GM19463 (cell line): ENCODE measurements at regions not wholly inside any gene's neighbourhood (a gene's known extent, or its start where the extent isn't known, plus 50 kb on each side); places are given as distances from the start of the nearest gene placed in this dataset.

Source experiments
- ATAC-seq: cut with Tn5 transposase; IDR thresholded peaks from one replicate; pipeline ENCODE4 v1.9.1; 2021; ENCODE audit warnings: mild to moderate bottlenecking, moderate library complexity; ENCODE audit not compliant: unreplicated experiment

DNA sequence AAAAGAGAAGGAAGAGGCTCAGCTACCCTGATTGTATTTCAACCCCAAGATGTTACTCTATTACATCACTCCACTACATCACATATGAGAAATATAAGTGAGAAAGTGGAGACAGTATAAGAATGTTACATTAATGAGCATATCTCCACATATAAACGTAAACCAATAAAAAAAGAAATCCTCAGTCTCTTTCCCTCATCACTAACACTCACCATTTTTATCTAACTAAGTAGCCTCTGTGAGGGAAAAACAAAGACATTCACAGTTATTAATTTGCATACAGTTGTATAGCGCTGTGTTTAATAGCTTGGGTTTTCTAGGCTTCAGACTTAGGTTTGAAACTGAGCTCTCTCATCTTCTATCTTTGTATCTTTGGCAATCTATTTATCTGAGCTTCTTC lies 489.1 kb upstream of the LRRTM4 start:
- ATAC-seq = no peak

DNA sequence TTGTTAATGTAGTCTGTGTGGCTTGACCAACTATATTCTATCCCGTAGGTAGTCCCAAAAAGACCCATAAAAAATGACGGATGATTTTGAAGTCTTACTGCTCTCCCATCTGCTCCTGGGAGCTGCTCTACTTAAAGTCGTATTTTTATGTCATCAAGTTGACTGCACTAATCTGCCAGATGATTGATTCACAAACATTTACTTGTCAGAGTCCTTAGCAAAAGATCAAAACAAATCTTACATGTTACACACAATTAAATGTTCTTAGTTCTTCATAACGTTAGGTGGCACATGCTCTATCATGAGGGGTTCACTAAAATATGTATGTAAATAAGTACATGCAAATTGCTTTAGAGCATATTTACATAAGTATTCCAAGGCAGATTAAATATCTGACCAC lies 498.3 kb upstream of the LRRTM4 start:
- no peak for ATAC-seq

DNA sequence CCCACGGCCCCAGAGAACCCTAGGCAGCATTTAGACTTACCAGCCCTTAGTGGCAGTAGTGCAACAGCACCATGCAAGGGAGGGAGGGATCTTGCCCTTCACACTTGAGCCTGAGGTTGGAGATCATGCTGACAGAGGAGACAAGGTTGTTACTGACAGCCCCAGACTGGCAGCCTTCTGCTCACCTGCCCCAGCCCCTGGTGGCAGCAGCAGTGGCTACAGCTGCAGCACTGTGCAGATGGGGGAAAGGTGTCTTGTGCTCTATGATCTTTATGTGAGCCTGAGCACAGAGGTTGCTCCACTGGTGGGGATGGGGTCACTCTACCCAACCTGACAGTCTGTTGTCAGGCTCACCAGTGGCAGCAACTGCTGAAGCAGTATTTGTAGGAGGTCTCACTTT lies 501.2 kb upstream of the LRRTM4 start:
- ATAC-seq = no peak

DNA sequence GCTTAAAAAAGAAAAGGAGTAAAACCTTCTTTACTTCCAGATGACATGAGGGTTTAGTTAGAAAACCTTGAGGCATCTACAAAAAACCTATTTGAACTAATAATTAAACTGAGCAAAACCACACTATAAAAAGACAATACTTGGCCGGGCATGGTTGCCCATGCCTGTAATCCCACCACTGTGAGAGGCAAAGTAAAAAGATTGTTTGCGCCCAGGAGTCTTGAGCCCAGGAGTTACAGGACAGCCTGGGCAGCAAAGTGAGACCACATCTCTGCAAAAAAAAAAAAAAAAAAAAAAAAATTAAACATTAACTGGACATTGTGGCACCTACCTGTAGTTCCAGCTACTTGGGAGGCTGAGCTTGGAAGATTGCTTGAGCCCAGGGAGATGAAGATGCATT lies 502.8 kb upstream of the LRRTM4 start:
- ATAC-seq = no peak

DNA sequence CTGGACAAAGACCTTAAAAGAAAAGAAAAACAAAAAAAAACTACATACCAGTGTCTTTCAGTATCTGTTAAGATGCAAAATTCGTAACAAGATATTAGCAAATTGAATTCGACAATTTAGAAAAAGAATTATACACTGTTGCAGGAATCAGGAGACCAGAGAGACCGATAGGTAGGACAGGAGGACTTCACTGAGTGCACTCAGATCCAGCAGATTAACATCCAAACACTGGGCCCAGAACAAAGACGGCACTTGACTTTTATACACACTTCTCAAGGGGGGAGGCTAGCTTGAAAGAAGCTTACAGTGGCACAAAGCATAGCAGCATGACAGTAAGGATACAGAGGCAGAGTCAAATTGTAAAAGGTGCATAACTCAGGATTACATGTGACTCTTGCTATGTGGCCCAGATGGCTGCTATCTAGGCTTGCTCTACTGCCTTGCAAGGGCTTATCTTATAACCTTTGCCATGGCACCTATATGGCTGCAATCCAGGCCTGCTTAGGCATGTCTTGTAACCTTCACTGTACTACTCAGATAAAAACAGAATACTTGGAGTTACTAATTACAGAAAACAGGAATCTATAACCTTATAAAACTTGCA lies 507.3 kb upstream of the LRRTM4 start:
- no peak for ATAC-seq

DNA sequence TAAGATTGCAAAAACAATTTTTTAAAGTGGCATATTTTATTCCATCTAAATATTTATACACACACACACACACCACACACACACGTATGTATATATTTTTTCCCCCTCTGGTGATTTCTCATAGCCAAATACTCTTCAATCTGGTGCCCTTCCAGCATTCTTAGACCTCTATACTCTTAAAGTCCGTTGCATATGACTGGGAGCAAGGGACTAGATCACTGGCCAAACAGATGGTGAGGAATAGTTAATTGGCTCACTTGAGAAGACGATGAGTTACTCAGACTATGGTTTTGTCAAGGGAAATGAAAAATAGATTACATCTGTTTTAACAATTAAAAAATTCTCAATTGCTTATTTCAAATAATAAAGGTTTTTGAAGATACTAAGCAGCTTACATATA lies 512.5 kb upstream of the LRRTM4 start:
- no peak for ATAC-seq

DNA sequence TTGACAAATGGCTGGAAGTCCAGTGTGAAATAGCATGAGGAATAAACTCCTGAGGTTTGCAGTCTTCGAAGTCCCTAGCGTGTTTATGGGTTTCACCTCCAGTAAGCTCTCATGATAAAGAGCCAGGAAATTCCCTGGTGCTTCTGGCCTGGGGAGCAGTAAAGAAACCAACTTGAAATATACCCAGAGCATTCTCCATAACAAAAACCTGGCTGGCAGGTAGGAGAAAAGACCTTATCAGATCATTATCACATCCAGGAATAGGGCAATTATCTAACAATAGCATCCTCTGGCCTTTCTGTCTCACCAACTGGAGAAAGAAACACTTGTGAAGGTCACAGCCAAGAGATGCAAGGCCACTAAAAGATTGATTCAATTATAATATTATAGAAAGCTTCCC lies 513.6 kb upstream of the LRRTM4 start:
- ATAC-seq = no peak

DNA sequence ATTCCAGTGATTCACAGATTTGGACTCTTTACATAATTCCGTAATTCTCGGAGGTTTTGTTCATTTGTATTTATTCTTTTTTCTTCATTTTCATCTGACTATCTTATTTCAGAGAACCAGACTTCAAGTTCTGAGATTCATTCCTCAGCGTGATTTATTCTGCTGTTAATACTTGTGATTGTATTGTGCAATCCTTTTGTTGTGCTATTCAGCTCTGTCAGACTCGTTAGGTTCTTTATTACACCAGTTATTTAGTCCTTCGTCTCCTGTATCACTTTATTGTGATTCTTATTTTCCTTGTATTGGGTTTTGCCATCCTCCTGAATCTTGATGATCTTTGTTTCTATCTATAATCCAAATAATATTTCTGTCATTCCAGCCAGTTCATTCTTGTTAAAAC lies 529.3 kb upstream of the LRRTM4 start:
- no peak for ATAC-seq

DNA sequence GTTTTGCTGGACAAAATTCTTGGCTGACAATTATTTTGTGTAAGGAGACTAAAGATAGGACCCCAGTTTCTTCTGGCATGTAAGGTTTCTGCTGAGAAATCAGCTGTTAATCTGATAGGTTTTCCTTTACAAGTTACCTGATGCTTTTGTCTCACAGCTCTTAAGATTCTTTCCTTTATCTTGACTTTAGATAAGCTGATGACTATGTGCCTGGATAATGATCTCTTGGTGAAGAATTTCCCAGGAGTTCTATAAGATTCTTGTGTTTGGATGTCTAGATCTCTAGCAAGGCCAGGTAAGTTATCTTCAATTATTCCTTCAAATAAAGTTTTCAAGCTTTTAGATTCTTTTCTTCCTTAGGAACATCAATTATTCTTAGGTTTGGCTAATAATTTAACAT lies 534.8 kb upstream of the LRRTM4 start:
- ATAC-seq = no peak

DNA sequence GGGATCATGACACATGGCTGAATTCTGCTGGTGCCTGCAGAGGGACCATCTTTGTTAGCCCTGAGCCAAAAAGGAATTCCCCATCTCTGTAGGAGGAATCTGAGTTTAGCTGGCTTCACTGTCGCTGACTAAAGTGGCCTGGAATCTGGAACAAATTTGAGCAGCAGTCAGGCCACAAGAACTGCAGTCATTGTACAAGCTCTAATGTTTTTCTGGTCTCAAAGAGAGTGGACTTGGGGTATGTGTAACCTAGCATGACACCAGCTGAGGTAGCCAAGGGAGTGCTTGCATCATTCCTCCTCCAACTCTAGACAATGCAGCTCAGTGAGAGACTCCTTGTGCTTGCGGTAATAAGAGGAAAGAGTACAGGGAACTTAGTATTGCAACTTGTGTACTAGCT lies 539.1 kb upstream of the LRRTM4 start:
- ATAC-seq = no peak

DNA sequence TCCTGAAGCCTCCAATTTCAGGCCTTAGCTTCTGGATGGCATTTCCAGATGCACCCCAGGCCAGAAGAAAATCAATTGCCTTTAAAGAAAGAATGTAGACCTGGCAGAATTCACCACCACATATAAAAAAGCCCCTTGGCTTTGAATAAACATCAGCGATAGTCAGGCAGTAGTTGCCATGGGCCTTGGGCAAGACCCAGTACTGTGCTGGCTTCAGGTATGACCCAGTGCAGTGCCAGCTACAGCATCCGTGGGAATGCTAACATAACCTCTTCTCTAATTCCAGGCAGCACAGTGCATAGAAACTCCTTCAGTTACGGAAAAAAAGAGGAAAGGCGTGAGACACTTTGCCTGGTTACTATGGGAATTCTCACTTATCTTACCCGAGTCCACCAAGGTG lies 539.6 kb upstream of the LRRTM4 start:
- no peak for ATAC-seq

DNA sequence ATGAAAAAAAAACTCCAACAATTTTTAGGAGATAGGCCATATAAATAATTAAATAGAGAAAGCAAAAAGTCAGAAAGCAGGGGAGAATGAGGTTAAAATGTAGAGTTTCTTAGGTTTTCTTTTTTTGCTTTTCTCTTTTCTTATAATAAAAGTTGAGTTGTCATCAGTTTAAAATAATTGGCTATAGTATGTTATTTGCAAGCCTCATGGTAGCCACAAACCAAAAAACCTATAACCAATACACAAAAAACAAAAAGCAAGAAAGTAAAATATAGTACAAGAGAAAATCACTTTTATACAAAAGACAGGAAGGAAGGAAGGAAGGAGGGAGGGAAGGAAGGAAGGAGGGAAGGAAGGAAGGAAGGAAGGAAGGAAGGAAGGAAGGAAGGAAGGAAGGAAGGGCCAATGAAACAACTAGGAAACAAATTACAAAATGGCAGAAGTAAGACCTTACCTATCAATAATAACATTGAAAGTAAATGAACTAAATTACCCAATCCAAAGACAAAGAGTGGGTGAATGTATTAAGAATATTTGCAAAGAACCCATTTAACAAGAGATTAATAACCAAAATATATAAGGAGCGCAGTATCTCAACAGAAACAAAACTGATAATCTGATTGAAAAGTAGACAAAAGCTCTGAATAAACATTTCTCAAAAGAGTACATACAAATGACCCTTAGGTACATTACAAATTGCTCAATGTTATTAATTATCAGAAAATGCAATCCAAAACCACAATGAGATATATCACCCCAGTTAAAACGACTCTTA lies 541.3 kb upstream of the LRRTM4 start:
- ATAC-seq = no peak

DNA sequence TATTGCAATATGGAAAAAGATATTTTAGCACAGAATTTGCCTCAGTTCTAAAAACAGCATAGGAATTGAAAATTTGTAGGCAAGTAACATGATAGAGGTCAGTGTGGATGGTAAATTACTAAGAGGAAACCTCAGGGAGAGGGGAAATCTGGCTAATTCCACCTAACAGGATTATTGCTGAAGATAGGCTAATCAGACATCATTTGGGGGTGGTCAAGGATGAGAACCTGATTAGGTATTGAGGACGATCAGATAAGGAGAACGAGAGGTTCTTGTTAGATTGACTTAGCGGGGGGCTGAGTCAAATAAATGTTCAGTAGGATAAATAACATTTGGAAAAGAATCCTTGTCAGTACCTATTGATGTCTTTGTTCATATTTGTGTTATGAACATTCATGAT lies 543.2 kb upstream of the LRRTM4 start:
- no peak for ATAC-seq

DNA sequence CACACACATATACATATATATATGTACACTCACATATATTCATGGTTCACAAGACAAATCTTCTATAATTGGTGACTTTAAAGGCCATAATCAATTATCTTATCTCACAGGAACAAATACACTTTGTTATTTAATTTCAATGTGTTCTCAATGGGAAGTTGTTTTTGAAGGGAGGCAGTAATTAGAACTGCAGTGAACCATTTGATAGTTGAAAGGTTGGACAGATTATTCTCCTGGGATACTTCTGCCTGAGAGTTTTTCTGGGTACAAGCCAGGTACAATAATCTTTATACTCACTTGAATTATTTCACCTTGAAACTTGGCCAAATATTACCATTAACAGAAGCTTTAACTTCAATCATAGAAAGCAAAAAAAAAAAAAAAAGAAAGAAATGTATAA lies 546.6 kb upstream of the LRRTM4 start:
- ATAC-seq = no peak

DNA sequence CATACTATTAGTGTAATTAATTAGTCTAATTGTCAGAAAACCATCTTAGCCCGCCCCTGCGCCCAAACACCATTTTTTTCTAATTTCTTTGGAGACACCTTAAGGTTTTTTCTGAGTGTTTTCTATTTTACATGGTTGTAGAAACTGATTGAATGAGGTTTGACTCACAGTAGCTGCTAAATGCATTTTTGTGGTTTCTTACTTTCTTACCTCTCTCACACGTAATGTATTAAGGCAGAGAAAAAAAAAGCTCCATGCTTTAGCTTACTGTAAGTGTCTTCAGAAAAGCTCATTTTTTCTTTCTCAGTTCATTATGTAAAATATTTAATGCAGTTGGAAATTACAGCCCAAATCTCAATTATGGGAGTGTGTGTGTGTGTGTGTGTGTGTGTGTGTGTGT lies 548.5 kb upstream of the LRRTM4 start:
- no peak for ATAC-seq

DNA sequence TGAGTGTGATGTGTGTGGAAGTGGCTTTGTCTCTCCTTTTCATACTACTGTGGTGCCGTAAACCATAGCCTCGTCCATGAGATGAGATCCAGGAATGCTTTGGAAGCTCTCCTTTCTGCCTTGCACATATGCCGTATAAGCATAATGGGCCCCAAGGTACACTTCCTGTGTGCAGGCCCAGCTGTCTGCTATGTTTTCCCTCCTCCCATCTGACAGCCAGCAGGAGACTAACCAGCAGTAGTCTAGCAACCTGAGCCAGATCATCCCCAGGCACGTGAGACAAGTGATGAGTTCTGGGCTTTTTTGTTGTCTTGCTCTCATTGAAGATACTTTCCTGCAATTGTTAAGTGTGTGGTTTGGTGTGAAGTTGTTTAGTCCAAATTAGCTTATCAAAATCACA lies 555.5 kb upstream of the LRRTM4 start:
- no peak for ATAC-seq

DNA sequence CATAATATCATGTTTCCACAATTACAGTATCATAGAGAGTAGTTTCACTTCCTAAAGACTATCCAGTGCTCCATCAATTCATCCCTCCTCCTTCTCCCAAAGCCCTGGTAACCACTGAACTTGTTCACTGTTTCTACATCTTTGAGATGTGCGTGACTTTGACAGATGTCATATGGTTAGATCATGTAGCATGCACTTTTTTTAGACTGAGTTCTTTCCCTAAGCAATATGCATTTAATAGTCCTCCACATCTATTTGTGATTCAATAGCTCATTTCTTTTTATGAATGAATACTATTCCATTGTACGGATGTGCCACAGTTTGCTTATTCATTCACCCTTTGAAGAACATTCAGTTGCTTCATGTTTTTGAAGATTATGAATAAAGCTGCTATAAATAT lies 560.4 kb upstream of the LRRTM4 start:
- no peak for ATAC-seq

DNA sequence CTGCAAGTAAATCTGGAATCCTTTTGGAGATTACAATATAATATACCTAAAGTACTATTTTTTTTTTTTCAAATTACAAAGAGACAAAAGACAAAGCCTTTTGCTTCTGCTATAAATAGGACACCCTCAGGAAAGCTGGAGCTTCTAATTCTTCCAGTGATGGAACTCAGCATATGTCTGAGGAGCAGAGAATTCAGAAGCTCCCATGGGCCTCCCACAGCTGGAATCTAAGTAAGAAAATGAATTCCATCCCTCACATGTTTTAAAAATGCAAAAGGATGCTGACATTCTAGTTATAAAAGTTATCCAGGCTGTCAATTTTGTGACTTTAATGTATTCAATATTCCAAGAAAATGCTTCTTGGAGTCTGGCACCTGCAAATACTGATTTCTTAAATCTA lies 571.3 kb upstream of the LRRTM4 start:
- ATAC-seq = no peak

DNA sequence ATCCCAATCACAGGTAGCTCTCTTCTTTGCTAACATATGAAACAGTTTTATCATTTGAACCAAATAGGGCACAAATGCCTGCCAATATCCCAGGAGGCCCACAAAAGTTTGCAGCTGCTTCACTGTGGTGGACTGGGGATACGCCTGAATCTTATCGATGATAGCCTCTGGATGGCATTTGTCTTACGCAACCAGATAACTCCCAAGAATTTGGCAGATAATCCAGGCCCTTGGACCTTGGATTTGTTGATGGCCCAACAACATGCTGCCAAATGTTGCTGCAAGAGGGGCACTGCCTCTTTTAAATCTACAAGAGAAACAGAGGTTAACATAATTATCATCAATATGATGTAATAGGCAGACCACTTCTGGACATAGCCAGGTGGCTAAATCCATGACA lies 587.1 kb upstream of the LRRTM4 start:
- ATAC-seq = no peak

DNA sequence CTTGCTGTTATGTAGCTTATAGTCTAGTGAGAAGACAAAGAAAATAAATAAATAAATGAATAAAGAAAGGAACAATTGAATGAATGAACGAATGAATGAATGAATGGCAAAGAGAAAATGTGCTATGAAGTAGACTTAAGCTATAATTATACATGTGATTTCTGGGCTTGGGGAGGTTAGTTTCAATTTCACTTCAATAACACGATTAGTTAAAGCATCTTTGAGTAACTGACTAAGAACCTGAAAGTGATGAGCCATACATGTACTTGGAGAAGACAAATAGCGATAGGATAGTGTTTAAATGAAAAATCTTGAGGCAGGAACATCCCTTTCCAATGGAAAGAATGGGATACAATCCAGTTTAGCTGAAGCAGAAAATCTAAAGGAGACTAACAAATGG lies 593.1 kb upstream of the LRRTM4 start:
- no peak for ATAC-seq

DNA sequence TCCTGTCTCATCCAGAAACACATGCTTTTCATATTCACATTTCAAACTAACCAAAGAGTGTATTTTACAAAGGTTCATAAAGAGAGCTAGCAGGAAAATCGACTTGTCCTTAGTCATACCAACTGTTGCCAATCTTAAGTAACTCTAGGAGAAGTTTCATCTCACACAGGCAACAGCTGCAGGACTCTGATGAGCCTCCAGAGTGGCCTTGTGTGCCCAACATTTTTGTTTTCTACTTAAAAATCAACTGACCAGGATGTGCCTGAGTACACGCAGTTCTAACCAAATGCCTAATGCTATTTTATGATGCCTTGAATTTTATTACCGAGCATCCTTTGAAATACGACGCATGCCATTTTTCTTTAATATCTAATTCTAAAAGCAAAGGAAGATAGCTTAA lies 595.9 kb upstream of the LRRTM4 start:
- ATAC-seq = no peak

DNA sequence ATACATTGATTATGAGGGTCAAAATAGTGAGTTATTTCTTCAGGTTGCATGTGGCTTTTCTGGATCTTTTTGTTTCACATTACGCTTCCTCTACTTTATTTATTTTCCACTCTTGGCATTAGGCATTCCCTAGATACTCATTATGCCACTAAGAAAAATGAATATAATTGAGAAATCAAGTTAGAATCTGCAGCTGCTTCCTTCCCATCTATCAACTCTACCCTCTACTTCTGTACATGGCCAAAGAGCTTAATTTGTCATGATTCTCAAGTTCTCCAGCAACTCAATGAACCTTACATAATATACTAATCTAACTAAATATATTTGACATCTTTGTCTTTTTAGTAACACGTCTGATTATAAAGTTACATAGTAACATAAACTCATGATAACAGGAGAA lies 598.1 kb upstream of the LRRTM4 start:
- no peak for ATAC-seq

DNA sequence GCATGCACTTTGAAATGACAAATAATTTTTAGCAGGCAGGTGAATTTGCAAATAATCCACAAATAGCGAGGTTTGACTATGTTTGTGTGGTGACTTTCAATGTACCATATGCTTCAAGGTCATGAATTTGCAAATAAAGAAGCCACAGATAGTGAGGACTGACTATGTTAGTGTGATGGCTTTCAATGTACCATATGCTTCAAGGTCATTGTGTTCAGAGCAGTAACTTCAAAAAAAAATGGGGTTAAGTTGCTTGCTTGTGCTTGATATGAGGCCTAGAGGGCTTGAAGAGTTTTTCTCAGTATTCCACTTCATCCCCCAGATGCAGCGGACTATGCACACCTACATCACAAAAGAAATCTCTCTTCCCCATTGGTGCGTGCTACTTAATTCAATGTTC lies 602.9 kb upstream of the LRRTM4 start:
- no peak for ATAC-seq
